ENCODE measurements at regions not wholly inside any gene's neighbourhood (a gene's known extent, or its start where the extent isn't known, plus 50 kb on each side); places are given as distances from the start of the nearest gene placed in this dataset.

DNA sequence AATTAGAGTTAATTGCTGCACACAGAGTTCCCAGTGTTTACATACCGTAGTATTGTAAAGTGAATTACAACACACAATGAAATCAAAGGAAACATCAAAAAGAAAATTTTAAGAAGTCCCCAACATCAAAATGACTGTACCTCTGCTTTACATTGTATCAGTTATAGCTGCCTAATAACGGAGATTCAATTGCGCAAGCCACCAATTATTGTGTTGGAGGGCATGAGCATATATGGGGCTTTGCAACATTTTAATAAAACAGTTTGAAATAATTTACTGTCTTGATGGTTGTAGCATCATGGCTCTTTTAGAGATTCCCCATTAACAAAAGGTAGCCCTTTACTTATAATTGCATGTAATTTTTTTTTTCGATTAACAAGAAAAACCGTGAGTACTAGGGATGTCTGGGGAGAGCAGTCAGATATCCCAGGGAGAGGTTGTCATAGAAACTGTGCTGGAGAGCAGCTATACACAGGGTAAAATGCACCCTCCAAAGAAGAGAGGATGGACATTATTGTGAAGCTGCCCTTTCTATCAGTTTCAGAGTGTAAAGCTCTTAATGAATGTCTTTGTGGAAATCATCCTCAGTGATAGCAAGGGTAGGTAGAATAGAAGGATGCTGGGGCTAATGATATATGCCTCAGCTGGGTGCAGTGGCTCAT lies 55.9 kb upstream of the BTG3 start:
- intact Hi-C loops (cut with DNase I), result no loop called here
- H3K27me3 ChIP-seq, result no peaks in the 10 kb centered on the region
- TF ChIP-seq POLR2AphosphoS5 (IDR thresholded peaks at IDR 0.05; ENCODE audit: insufficient read depth in 1 of 2, low read depth in 1 of 2), result no peak
- DNase-seq (ENCODE audit: extremely low spot score in 2 of 2), result no peak
- H3K9me3 ChIP-seq, result no peaks in the 10 kb centered on the region
- H3K4me3 ChIP-seq, result no peak overlapping the region
- H3K4me1 ChIP-seq, result no peaks in the 10 kb centered on the region
- H3K36me3 ChIP-seq, result no peaks in the 10 kb centered on the region
- no peak overlapping the region for H3K27ac ChIP-seq

DNA sequence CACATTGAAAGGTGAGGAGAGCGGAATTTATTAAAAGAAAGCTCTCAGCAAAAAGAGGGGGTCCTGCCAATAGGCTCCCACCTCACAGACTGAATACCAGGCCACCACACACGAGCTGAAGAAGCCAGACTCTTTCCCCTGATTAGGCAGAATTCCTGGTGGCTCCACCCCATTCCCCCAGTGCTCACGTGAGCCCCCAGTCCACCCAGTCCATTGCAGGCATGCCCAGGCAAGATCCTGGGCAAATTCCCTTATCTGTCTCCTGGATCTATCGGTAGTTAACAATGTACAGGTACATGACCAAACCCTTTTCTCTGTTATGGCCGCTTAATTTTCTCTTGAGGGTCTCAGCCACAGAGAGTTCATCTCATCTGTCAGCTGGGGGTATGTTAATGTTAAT lies 54.6 kb upstream of the BTG3 start:
- no peak overlapping the region for H3K4me3 ChIP-seq
- TF ChIP-seq CTCF (IDR thresholded peaks at IDR 0.05) (no peak), POLR2AphosphoS5 (IDR thresholded peaks at IDR 0.05; ENCODE audit: insufficient read depth in 1 of 2, low read depth in 1 of 2) (no peak), POLR2A (IDR thresholded peaks at IDR 0.05) (no peak)
- no peaks in the 10 kb centered on the region for H3K9me3 ChIP-seq
- H3K27me3 ChIP-seq, result no peaks in the 10 kb centered on the region
- H3K36me3 ChIP-seq, result no peaks in the 10 kb centered on the region
- intact Hi-C loops (cut with DNase I), result no loop called here
- H3K27ac ChIP-seq, result no peak overlapping the region
- H3K4me1 ChIP-seq, result no peaks in the 10 kb centered on the region
- no peak for DNase-seq (ENCODE audit: extremely low spot score in 2 of 2)
